ENCODE measurements at regions not wholly inside any gene's neighbourhood (a gene's known extent, or its start where the extent isn't known, plus 50 kb on each side); places are given as distances from the start of the nearest gene placed in this dataset.

DNA sequence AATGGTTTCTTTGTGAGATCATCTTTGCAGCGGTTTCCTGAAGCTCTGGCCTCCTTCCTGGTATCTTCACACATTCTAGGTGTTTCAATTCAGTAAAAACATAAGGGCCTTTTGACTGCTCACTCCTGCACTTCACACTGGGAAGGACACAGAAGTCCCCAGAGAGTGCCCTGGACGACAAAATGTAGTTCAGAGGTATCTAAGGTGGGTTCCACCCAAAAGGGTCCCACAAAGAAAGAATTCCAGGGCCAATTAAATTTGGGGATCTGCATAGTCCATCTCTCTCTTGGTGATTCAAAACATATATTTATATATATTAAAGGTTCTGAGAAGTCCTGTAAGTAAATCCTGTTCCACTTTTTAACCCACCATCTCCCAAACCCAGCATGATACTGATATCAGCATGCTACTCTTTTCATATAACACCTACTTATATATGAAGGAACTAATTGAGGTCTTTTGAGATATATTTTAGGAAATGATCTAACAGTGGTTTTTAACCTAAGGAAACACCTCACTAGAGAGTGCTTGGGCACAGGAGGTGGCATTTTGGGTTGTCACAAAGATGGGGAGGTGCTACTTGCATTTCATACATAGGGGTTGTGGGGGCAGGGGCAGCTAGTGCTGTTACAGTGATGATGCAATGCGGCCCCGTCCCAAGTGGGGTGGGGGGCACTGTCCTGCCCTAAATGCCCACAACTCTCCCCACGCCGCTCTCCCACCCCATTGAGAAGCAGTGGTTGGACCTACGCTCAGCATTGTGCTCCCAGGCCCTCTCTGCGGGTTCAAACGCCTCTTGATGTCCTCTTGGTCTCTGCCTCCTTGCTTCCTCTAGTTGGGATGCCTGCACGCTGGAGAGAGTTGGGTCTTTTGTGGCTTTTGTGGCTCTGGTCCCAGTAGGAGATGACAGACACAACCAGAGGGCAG is 109.4 kb downstream of the ARF6 start:
- H3K4me1 ChIP-seq (ENCODE audit: insufficient read depth, low read length, poor library complexity, severe bottlenecking) = peaks cover 79% of the 10 kb centered on the region
- H3K4me3 ChIP-seq (ENCODE audit: low read depth, low read length, poor library complexity, severe bottlenecking) = peak overlapping the region; percentile 67
- DNase-seq (ENCODE audit: low spot score) = peak; percentile 57
- H3K9me3 ChIP-seq (ENCODE audit: low read length) = no peaks in the 10 kb centered on the region
- TSS peak; percentile 48 for BruUV-seq (replicated peaks)
- peak overlapping the region; percentile 93 for H3K27ac ChIP-seq (ENCODE audit: low read depth, low read length, poor library complexity, severe bottlenecking)
- H3K4me2 ChIP-seq (ENCODE audit: low read length) = peak overlapping the region; percentile 86
- H3K79me2 ChIP-seq (ENCODE audit: insufficient read depth, low read depth, low read length) = peaks cover 5% of the 10 kb centered on the region; the same call in 1 of the 2 replicates
- no peaks in the 10 kb centered on the region for H3K9me2 ChIP-seq (ENCODE audit: insufficient read depth, low read length)
- POLR2A ChIA-PET = interaction anchor here (0.5 to 15.9 kb wide), 12 partner anchors 13 to 173 kb away, joined by 3 to 261 read pairs (median 7); partner anchors contain the start of gene ARF6
- no peak for TF ChIP-seq EZH2phosphoT487 (IDR thresholded peaks at IDR 0.05; ENCODE audit: borderline replicate concordance, low read depth, low read length)
- TF ChIP-seq, protein P1, sequence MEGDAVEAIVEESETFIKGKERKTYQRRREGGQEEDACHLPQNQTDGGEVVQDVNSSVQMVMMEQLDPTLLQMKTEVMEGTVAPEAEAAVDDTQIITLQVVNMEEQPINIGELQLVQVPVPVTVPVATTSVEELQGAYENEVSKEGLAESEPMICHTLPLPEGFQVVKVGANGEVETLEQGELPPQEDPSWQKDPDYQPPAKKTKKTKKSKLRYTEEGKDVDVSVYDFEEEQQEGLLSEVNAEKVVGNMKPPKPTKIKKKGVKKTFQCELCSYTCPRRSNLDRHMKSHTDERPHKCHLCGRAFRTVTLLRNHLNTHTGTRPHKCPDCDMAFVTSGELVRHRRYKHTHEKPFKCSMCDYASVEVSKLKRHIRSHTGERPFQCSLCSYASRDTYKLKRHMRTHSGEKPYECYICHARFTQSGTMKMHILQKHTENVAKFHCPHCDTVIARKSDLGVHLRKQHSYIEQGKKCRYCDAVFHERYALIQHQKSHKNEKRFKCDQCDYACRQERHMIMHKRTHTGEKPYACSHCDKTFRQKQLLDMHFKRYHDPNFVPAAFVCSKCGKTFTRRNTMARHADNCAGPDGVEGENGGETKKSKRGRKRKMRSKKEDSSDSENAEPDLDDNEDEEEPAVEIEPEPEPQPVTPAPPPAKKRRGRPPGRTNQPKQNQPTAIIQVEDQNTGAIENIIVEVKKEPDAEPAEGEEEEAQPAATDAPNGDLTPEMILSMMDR (conservative IDR thresholded peaks at IDR 0.05; ENCODE audit: low read length) = no peak
- H4K20me1 ChIP-seq (ENCODE audit: insufficient read depth, low read length) = no peaks in the 10 kb centered on the region
- peak overlapping the region; percentile 48; the same call in 1 of the 2 replicates for H2AFZ ChIP-seq (ENCODE audit: low read length)
- intact Hi-C loops (cut with micrococcal nuclease; ENCODE audit: unreplicated experiment) = loop anchor here (2.0 to 5.0 kb wide), 6 partner anchors 41 to 530 kb away; partner anchors contain the start of genes LRR1 and MAP4K5
- no peaks in the 10 kb centered on the region for H3K36me3 ChIP-seq (ENCODE audit: insufficient read depth, low read length)
- CTCF ChIA-PET (ENCODE audit: unreplicated experiment) = interaction anchor here (0.6 to 1.5 kb wide), 6 partner anchors 59 to 140 kb away, joined by 3 to 5 read pairs (median 3); no protein-coding TSS in a partner anchor

DNA sequence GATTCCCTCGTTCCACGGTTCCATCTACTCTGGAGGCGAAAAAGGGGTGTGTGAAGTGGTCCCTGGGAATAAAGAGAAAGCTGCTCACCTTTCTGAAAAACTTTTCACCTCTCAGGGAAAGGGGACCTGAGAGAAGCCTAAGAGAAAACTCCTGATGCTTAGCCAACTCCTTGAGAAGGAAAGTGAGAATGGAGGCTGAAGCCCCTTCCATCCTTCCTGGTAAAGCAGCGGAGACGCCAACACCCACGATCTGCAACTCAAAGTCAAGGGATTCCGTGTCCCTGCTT is 110.0 kb downstream of the ARF6 start:
- no peaks in the 10 kb centered on the region for H4K20me1 ChIP-seq (ENCODE audit: insufficient read depth, low read length)
- H3K36me3 ChIP-seq (ENCODE audit: insufficient read depth, low read length) = no peaks in the 10 kb centered on the region
- H3K4me3 ChIP-seq (ENCODE audit: low read depth, low read length, poor library complexity, severe bottlenecking) = peak overlapping the region; percentile 67
- H3K9me2 ChIP-seq (ENCODE audit: insufficient read depth, low read length) = no peaks in the 10 kb centered on the region
- H3K9me3 ChIP-seq (ENCODE audit: low read length) = no peaks in the 10 kb centered on the region
- POLR2A ChIA-PET = interaction anchor here (0.5 to 15.9 kb wide), 8 partner anchors 28 to 140 kb away, joined by 3 to 261 read pairs (median 12); partner anchors contain the start of gene ARF6
- peak overlapping the region; percentile 48; the same call in 1 of the 2 replicates for H2AFZ ChIP-seq (ENCODE audit: low read length)
- H3K4me2 ChIP-seq (ENCODE audit: low read length) = peak overlapping the region; percentile 86
- H3K79me2 ChIP-seq (ENCODE audit: insufficient read depth, low read depth, low read length) = peaks cover 5% of the 10 kb centered on the region; the same call in 1 of the 2 replicates
- intact Hi-C loops (cut with micrococcal nuclease; ENCODE audit: unreplicated experiment) = loop anchor here (1.0 to 5.0 kb wide), 7 partner anchors 73 to 529 kb away; partner anchors contain the start of genes LRR1 and MAP4K5
- TF ChIP-seq, protein P1 (conservative IDR thresholded peaks at IDR 0.05; ENCODE audit: low read length) = no peak
- no peak for TF ChIP-seq EZH2phosphoT487 (IDR thresholded peaks at IDR 0.05; ENCODE audit: borderline replicate concordance, low read depth, low read length)
- H3K27ac ChIP-seq (ENCODE audit: low read depth, low read length, poor library complexity, severe bottlenecking) = peak overlapping the region; percentile 93
- DNase-seq (ENCODE audit: low spot score) = no peak
- H3K4me1 ChIP-seq (ENCODE audit: insufficient read depth, low read length, poor library complexity, severe bottlenecking) = peaks cover 83% of the 10 kb centered on the region
- CTCF ChIA-PET (ENCODE audit: unreplicated experiment) = interaction anchor here (0.6 kb wide), 2 partner anchors 59 to 111 kb away, joined by 3 read pairs; no protein-coding TSS in a partner anchor
- no TSS peak for BruUV-seq (replicated peaks)
